Peyer's patch (tissue), 4 donors: ENCODE measurements at regions not wholly inside any gene's neighbourhood (a gene's known extent, or its start where the extent isn't known, plus 50 kb on each side); places are given as distances from the start of the nearest gene placed in this dataset.
A peak's percentile ranks its signal among the peaks of the same experiment; 100 is the strongest.
"Not testable (repeated sequence)": the region's sequence is repeated elsewhere in the genome, so short reads cannot be mapped to it uniquely, and the experiment has no call there.

Experiments used
- DNase-seq, 3 donors: peaks; one replicate each; pipeline ENCODE4 v3.0.0-alpha.2; 2017 to 2019
- H3K27ac ChIP-seq, 4 donors: fragments of 200-600 bp; sonication (generic); one replicate each; pipeline ENCODE4 v1.5.1; 2016 to 2019
- H3K27me3 ChIP-seq, 2 donors: fragments of 200-600 bp; sonication (generic); one replicate each; pipeline ENCODE4 v1.5.1; 2019
- H3K36me3 ChIP-seq, 3 donors: fragments of 200-600 bp; sonication (generic); one replicate each; pipeline ENCODE4 v1.5.1; 2016 to 2019
- H3K4me1 ChIP-seq, 4 donors: fragments of 200-600 bp; sonication (generic); one replicate each; pipeline ENCODE4 v1.5.1; 2016 to 2019
- H3K4me3 ChIP-seq, 4 donors: fragments of 200-600 bp; sonication (generic); 1 replicate in 3 of 4; 2 replicates in 1 of 4; pipeline ENCODE4 v1.5.1; 2016 to 2019; ENCODE audit warnings: mild to moderate bottlenecking in 1 of 4
- H3K9me3 ChIP-seq, 4 donors: fragments of 200-600 bp; sonication (generic); one replicate each; pipeline ENCODE4 v1.5.1; 2016 to 2019; ENCODE audit warnings: mild to moderate bottlenecking in 1 of 4
- POLR2A ChIP-seq, 2 donors: fragments of 450-650 bp; IDR thresholded peaks; one replicate each; pipeline ENCODE4 v1.5.1; 2017; ENCODE audit warnings: antibody characterized with exemption in 2 of 2, mild to moderate bottlenecking in 2 of 2, moderate library complexity in 2 of 2
- TF ChIP-seq, protein P1 (sequence below), 6 experiments: fragments of 450-650 bp in 4 of 6; fragments of 200-600 bp in 2 of 6; sonication (generic) in 1 of 6; IDR thresholded peaks; one replicate each; pipeline ENCODE4 v1.5.1; 2017 to 2019; ENCODE audit warnings: antibody characterized with exemption in 6 of 6, mild to moderate bottlenecking in 3 of 6, moderate library complexity in 1 of 6

- no peak for TF ChIP-seq POLR2A (IDR thresholded peaks at IDR 0.05)
- no peak overlapping the region for H3K4me3 ChIP-seq
- H3K27me3 ChIP-seq, result no peaks in the 10 kb centered on the region
- DNase-seq, result no peak
- no peaks in the 10 kb centered on the region for H3K4me1 ChIP-seq
- H3K27ac ChIP-seq, result peak overlapping the region in 2 of 4 donors; percentile 25 to 53
- no peaks in the 10 kb centered on the region for H3K36me3 ChIP-seq
- H3K9me3 ChIP-seq, result no peaks in the 10 kb centered on the region
These were observed 90.6 kb upstream of the WDR75 start for GRCh38 chr2:189350540-189351209.

- not testable (repeated sequence) for DNase-seq, H3K4me3 ChIP-seq, H3K4me1 ChIP-seq, H3K27me3 ChIP-seq, H3K27ac ChIP-seq, H3K9me3 ChIP-seq, H3K36me3 ChIP-seq
These were observed 89.3 kb upstream of the WDR75 start for GRCh38 chr2:189351933-189352332.

DNA sequence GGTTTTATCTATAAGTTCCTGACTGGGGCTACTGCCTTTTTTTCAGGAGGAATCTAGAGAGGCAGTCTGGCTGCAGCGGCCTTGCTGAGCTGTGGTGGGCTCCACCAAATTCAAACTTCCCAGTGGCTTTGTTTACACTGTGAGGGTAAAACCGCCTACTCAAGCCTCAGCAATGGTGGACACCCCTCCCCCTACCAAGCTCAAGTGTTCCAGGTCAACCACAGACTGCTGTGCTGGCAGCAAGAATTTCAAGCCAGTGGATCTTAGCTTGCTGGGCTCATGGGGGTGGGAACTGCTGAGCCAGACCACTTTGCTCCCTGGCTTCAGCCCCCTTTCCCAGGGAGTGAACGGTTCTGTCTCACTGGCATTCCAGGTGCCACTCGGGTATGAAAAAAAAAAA lies 83.9 kb upstream of the WDR75 start:
- H3K27me3 ChIP-seq, H3K4me1 ChIP-seq, DNase-seq, H3K9me3 ChIP-seq, H3K36me3 ChIP-seq, H3K27ac ChIP-seq, H3K4me3 ChIP-seq: not testable (repeated sequence)

DNA sequence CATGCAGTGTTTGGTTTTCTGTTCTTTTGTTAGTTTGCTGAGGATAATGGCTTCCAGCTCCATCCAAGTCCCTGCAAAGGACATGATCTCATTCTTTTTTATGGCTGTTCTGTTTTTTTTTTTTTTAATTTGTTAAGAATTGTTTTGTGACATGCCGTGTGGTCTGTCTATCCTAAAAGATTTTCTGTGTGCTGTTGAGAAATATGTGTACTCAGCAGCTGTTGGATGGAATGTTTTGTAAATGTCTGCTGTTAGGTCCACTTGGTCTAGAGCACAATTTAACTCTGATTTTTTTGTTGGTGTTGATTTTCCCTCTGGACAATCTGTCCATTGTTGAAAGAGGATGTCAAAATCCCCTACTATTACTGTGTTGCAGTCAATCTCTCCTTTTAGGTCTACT lies 80.4 kb upstream of the WDR75 start:
- no peak overlapping the region for H3K4me3 ChIP-seq
- TF ChIP-seq, protein P1, sequence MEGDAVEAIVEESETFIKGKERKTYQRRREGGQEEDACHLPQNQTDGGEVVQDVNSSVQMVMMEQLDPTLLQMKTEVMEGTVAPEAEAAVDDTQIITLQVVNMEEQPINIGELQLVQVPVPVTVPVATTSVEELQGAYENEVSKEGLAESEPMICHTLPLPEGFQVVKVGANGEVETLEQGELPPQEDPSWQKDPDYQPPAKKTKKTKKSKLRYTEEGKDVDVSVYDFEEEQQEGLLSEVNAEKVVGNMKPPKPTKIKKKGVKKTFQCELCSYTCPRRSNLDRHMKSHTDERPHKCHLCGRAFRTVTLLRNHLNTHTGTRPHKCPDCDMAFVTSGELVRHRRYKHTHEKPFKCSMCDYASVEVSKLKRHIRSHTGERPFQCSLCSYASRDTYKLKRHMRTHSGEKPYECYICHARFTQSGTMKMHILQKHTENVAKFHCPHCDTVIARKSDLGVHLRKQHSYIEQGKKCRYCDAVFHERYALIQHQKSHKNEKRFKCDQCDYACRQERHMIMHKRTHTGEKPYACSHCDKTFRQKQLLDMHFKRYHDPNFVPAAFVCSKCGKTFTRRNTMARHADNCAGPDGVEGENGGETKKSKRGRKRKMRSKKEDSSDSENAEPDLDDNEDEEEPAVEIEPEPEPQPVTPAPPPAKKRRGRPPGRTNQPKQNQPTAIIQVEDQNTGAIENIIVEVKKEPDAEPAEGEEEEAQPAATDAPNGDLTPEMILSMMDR (IDR thresholded peaks at IDR 0.05), result no peak
- no peak for TF ChIP-seq POLR2A (IDR thresholded peaks at IDR 0.05)
- no peak for DNase-seq

GRCh38 chr2:189362283-189362682 lies 79.0 kb upstream of the WDR75 start:
- Histone ChIP-seq H3K9me3 (no peaks in the 10 kb centered on the region), H3K36me3 (no peaks in the 10 kb centered on the region), H3K4me1 (peaks cover 0 to 4% (median 0%) of the 10 kb centered on the region in 4 donors), H3K4me3 (no peak overlapping the region), H3K27ac (no peak overlapping the region), H3K27me3 (no peaks in the 10 kb centered on the region)
- no peak for DNase-seq
- TF ChIP-seq, protein P1 (IDR thresholded peaks at IDR 0.05), result no peak
- no peak for TF ChIP-seq POLR2A (IDR thresholded peaks at IDR 0.05)

More for the DNA sequence above, 80.4 kb upstream of the WDR75 start:
- Histone ChIP-seq H3K27ac (no peak overlapping the region), H3K4me1 (peaks cover 0 to 4% (median 0%) of the 10 kb centered on the region in 4 donors), H3K9me3 (no peaks in the 10 kb centered on the region), H3K36me3 (no peaks in the 10 kb centered on the region), H3K27me3 (no peaks in the 10 kb centered on the region)

DNA sequence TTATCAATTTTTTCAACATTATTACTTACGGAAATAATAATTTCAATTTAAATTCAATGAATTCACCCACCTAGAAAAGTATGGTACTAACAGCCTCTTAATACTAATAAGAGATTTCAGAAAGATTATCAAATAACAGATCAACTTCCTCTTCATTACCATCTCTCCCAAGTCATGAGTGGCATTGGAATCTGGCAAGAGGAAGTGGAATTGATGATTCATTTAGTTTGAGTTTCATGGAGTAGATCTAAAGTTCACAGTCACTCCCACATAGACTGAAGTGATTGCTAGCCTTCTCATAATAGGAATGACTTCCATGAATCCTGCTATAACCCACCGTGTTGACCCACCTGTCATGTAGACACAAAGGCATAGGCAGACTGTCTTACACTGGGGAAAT lies 77.7 kb upstream of the WDR75 start:
- Histone ChIP-seq H3K9me3 (no peaks in the 10 kb centered on the region), H3K36me3 (no peaks in the 10 kb centered on the region), H3K4me3 (no peak overlapping the region), H3K27ac (no peak overlapping the region), H3K4me1 (peaks cover 0 to 4% (median 0%) of the 10 kb centered on the region in 4 donors), H3K27me3 (no peaks in the 10 kb centered on the region)
- TF ChIP-seq, protein P1 (IDR thresholded peaks at IDR 0.05), result no peak
- TF ChIP-seq POLR2A (IDR thresholded peaks at IDR 0.05), result no peak
- no peak for DNase-seq

DNA sequence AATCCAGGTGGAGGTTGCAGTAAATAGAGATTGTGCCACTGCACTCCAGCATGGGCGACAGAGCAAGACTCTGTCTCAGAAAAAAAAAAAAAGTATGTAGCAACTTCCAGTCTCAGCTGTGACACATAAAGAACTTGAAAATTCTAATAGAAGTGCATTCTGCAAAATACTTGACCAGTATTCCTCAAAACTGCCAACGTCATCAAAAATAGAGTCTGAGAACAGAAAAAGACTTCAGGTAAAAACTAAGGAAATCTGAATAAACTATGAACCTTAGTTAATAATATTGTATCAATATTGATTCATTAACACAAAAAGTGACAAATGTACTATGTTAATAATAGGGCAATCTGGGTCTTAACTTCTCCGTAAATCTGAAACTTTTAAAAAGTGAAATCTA lies 76.7 kb upstream of the WDR75 start:
- Histone ChIP-seq H3K27ac (no peak overlapping the region), H3K36me3 (no peaks in the 10 kb centered on the region), H3K9me3 (no peaks in the 10 kb centered on the region), H3K4me1 (peaks cover 0 to 4% (median 1%) of the 10 kb centered on the region in 4 donors), H3K27me3 (no peaks in the 10 kb centered on the region), H3K4me3 (no peak overlapping the region)
- no peak for DNase-seq
- no peak for TF ChIP-seq POLR2A (IDR thresholded peaks at IDR 0.05)
- TF ChIP-seq, protein P1 (IDR thresholded peaks at IDR 0.05), result no peak
